LNCAP (cell line): ENCODE measurements at regions not wholly inside any gene's neighbourhood (a gene's known extent, or its start where the extent isn't known, plus 50 kb on each side); places are given as distances from the start of the nearest gene placed in this dataset.

Source experiments
- CTCF ChIP-seq: fragments of 450-650 bp; IDR thresholded peaks from 2 replicates; pipeline ENCODE4 v1.5.1; 2017; ENCODE audit warnings: mild to moderate bottlenecking

- TF ChIP-seq CTCF, result no peak
These were observed 224.8 kb downstream of the CETN3 start for GRCh38 chr5:90184764-90185163.

- no peak for TF ChIP-seq CTCF
These were observed 226.8 kb downstream of the CETN3 start for GRCh38 chr5:90182726-90183125.

GRCh38 chr5:90174236-90174635 is 235.3 kb downstream of the CETN3 start:
- no peak for TF ChIP-seq CTCF

- no peak for TF ChIP-seq CTCF
These were observed 236.1 kb downstream of the CETN3 start for GRCh38 chr5:90173299-90174030.

GRCh38 chr5:90171466-90171865 is 238.1 kb downstream of the CETN3 start:
- TF ChIP-seq CTCF, result no peak

GRCh38 chr5:90170261-90170660 is 239.3 kb downstream of the CETN3 start:
- TF ChIP-seq CTCF, result no peak

- no peak for TF ChIP-seq CTCF
These were observed 240.5 kb downstream of the CETN3 start for GRCh38 chr5:90169078-90169477.

GRCh38 chr5:90168399-90168798 is 241.2 kb downstream of the CETN3 start:
- TF ChIP-seq CTCF, result no peak
